COR-L47 (cell line): ENCODE measurements at regions not wholly inside any gene's neighbourhood (a gene's known extent, or its start where the extent isn't known, plus 50 kb on each side); places are given as distances from the start of the nearest gene placed in this dataset.
"Not testable (repeated sequence)": the region's sequence is repeated elsewhere in the genome, so short reads cannot be mapped to it uniquely, and the experiment has no call there.

Experiments
- DNase-seq: peaks from one replicate; lab custom pipeline; 2025; lab: John Stamatoyannopoulos, UW

- DNase-seq, result no peak
These were observed 598.3 kb downstream of the EFNA5 start for GRCh38 chr5:107072440-107072839.

- DNase-seq, result no peak
These were observed 602.0 kb downstream of the EFNA5 start for GRCh38 chr5:107068782-107069181.

- DNase-seq, result no peak
These were observed 603.3 kb downstream of the EFNA5 start for GRCh38 chr5:107067395-107067794.

GRCh38 chr5:107063511-107063910 is 607.2 kb downstream of the EFNA5 start:
- DNase-seq, result no peak

GRCh38 chr5:107058803-107059202 is 611.9 kb downstream of the EFNA5 start:
- no peak for DNase-seq

- DNase-seq, result no peak
These were observed 612.5 kb downstream of the EFNA5 start for GRCh38 chr5:107058235-107058634.

GRCh38 chr5:107056278-107056677 is 614.5 kb downstream of the EFNA5 start:
- DNase-seq, result no peak

GRCh38 chr5:107047048-107047447 is 623.7 kb downstream of the EFNA5 start:
- DNase-seq, result no peak

- DNase-seq, result no peak
These were observed 627.1 kb downstream of the EFNA5 start for GRCh38 chr5:107043665-107044064.

GRCh38 chr5:107040907-107041306 is 629.8 kb downstream of the EFNA5 start:
- no peak for DNase-seq

GRCh38 chr5:107032629-107033028 is 638.1 kb downstream of the EFNA5 start:
- DNase-seq, result no peak

- DNase-seq, result no peak
These were observed 641.8 kb downstream of the EFNA5 start for GRCh38 chr5:107028938-107029337.

GRCh38 chr5:107025712-107026497 is 644.8 kb downstream of the EFNA5 start:
- DNase-seq, result no peak

- no peak for DNase-seq
These were observed 647.0 kb downstream of the EFNA5 start for GRCh38 chr5:107023732-107024131.

GRCh38 chr5:107021575-107021974 is 649.2 kb downstream of the EFNA5 start:
- no peak for DNase-seq

GRCh38 chr5:107020626-107021025 is 650.1 kb downstream of the EFNA5 start:
- no peak for DNase-seq

GRCh38 chr5:107017616-107018015 is 653.1 kb downstream of the EFNA5 start:
- DNase-seq, result no peak

- DNase-seq, result no peak
These were observed 658.4 kb downstream of the EFNA5 start for GRCh38 chr5:107012371-107012770.

- DNase-seq, result no peak
These were observed 659.1 kb downstream of the EFNA5 start for GRCh38 chr5:107011605-107012004.

- DNase-seq, result no peak
These were observed 660.7 kb downstream of the EFNA5 start for GRCh38 chr5:107010060-107010459.

- no peak for DNase-seq
These were observed 665.1 kb downstream of the EFNA5 start for GRCh38 chr5:107005653-107006052.

- no peak for DNase-seq
These were observed 665.6 kb downstream of the EFNA5 start for GRCh38 chr5:107005161-107005560.

GRCh38 chr5:107002115-107002514 is 668.6 kb downstream of the EFNA5 start:
- no peak for DNase-seq

- not testable (repeated sequence) for DNase-seq
These were observed 671.2 kb downstream of the EFNA5 start for GRCh38 chr5:106999506-106999905.
